Kidney (tissue), 13 donors: ENCODE measurements at regions not wholly inside any gene's neighbourhood (a gene's known extent, or its start where the extent isn't known, plus 50 kb on each side); places are given as distances from the start of the nearest gene placed in this dataset.

Experiments used
- DNase-seq, 5 donors: peaks; one replicate each; pipeline ENCODE4 v3.0.0-alpha.2; 2013 to 2020
- FAIRE-seq: peaks from 2 replicates; lab custom pipeline; 2012; peaks lifted over from hg19 to GRCh38; lab: Jason Lieb, UNC
- H3K27ac ChIP-seq, 2 donors: one replicate each; pipeline ENCODE4 v1.7.0; 2013; ENCODE audit warnings: low read depth in 2 of 2, low read length in 2 of 2, inconsistent platforms in 1 of 2
- H3K27me3 ChIP-seq: one replicate; pipeline ENCODE4 v1.7.1; 2013; ENCODE audit warnings: low read length, inconsistent platforms; ENCODE audit not compliant: control insufficient read depth, insufficient read depth
- H3K36me3 ChIP-seq, 3 donors: one replicate each; pipeline versions ENCODE4 v1.7.0 to v1.7.1; 2013; ENCODE audit warnings: low read length in 3 of 3, control low read depth in 1 of 3, inconsistent platforms in 1 of 3; ENCODE audit not compliant: insufficient read depth in 3 of 3, control insufficient read depth in 2 of 3
- H3K4me1 ChIP-seq, 3 donors: one replicate each; pipeline versions ENCODE4 v1.7.0 to v1.7.1; 2013; ENCODE audit warnings: low read length in 3 of 3, inconsistent platforms in 1 of 3, low read depth in 1 of 3; ENCODE audit not compliant: control insufficient read depth in 2 of 3, insufficient read depth in 2 of 3
- H3K4me3 ChIP-seq, 3 donors: one replicate each; pipeline versions ENCODE4 v1.7.0 to v1.8.1; 2013; ENCODE audit warnings: low read length in 3 of 3, control low read depth in 1 of 3, inconsistent platforms in 1 of 3
- H3K9ac ChIP-seq, 3 donors: one replicate each; pipeline versions ENCODE4 v1.7.0 to v1.7.1; 2013; ENCODE audit warnings: low read length in 3 of 3, control low read depth in 1 of 3, inconsistent platforms in 1 of 3
- H3K9me3 ChIP-seq, 3 donors: one replicate each; pipeline versions ENCODE4 v1.7.0 to v1.7.1; 2013; ENCODE audit warnings: low read length in 3 of 3, control low read depth in 1 of 3, inconsistent platforms in 1 of 3; ENCODE audit not compliant: control insufficient read depth in 2 of 3, insufficient read depth in 1 of 3
- CTCF ChIP-seq: IDR thresholded peaks from 3 replicates; pipeline ENCODE4 v1.5.1; 2012; ENCODE audit warnings: mild to moderate bottlenecking, moderate library complexity, borderline replicate concordance; ENCODE audit not compliant: insufficient read depth; ENCODE audit errors: extremely low read depth
- intact Hi-C: fragments of 100-400 bp; cut with DNase I; formaldehyde crosslinking; loops from one replicate; pipeline ENCODE4 v1.11.1; 2022
- donor health status: control.
- donor health status: control.
- donor health status: control.
- donor health status: control.
- donor health status: control.
- donor health status: DM: yes; HTN: yes; CAD: no.
- donor health status: Normal renal cell carcinoma (clear cell type).

GRCh38 chr3:40801284-40801741 is 276.6 kb downstream of the ZNF621 start:
- Histone ChIP-seq H3K4me1 (no peaks in the 10 kb centered on the region), H3K4me3 (no peak overlapping the region), H3K27me3 (no peaks in the 10 kb centered on the region), H3K27ac (no peak overlapping the region), H3K9me3 (no peaks in the 10 kb centered on the region), H3K9ac (no peak overlapping the region), H3K36me3 (no peaks in the 10 kb centered on the region)
- intact Hi-C loops = no loop called here
- no peak for DNase-seq
- FAIRE-seq = no peak
- no peak for TF ChIP-seq CTCF

- no peaks in the 10 kb centered on the region for H3K9me3 ChIP-seq
- no peak overlapping the region for H3K27ac ChIP-seq
- DNase-seq (no peak), FAIRE-seq (no peak)
- no peaks in the 10 kb centered on the region for H3K27me3 ChIP-seq
- TF ChIP-seq CTCF = no peak
- H3K36me3 ChIP-seq = no peaks in the 10 kb centered on the region
- no peak overlapping the region for H3K4me3 ChIP-seq
- no peaks in the 10 kb centered on the region for H3K4me1 ChIP-seq
- intact Hi-C loops = no loop called here
- no peak overlapping the region for H3K9ac ChIP-seq
Observed at GRCh38 chr3:40803311-40803710, 278.6 kb downstream of the ZNF621 start.

GRCh38 chr3:40805456-40805855 is 280.7 kb downstream of the ZNF621 start:
- no peaks in the 10 kb centered on the region for H3K9me3 ChIP-seq
- intact Hi-C loops = no loop called here
- DNase-seq = no peak
- no peaks in the 10 kb centered on the region for H3K36me3 ChIP-seq
- no peaks in the 10 kb centered on the region for H3K4me1 ChIP-seq
- H3K4me3 ChIP-seq = no peak overlapping the region
- TF ChIP-seq CTCF = no peak
- no peak overlapping the region for H3K27ac ChIP-seq
- H3K27me3 ChIP-seq = no peaks in the 10 kb centered on the region
- FAIRE-seq = no peak
- no peak overlapping the region for H3K9ac ChIP-seq

GRCh38 chr3:40810813-40811212 is 286.1 kb downstream of the ZNF621 start:
- Histone ChIP-seq H3K9ac (no peak overlapping the region), H3K27ac (no peak overlapping the region), H3K9me3 (peaks cover 0 to 3% (median 2%) of the 10 kb centered on the region in 3 donors), H3K27me3 (no peaks in the 10 kb centered on the region), H3K4me1 (no peaks in the 10 kb centered on the region), H3K36me3 (no peaks in the 10 kb centered on the region), H3K4me3 (no peak overlapping the region)
- no peak for TF ChIP-seq CTCF
- FAIRE-seq (no peak), DNase-seq (no peak)
- intact Hi-C loops = no loop called here
